ENCODE measurements at regions not wholly inside any gene's neighbourhood (a gene's known extent, or its start where the extent isn't known, plus 50 kb on each side); places are given as distances from the start of the nearest gene placed in this dataset.
A peak's percentile ranks its signal among the peaks of the same experiment; 100 is the strongest.

DNA sequence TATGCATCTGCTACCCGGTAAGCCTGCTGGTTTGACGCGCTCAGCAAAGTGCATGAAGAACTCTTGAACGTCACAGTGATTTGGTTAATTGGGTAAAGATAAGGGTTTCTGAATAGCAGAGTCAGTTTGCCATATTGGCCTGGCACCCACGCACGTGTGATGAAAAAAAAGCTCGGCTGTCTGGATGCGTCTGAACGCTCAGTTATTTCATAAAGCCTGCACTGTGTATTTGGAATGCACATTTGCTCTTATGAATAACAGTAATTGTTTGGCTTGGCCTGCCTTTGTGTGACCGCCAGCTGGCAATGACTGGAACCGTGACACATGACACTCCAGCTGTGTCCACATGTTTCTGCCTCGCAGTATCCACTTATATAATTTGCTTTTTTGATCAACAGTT lies 129.2 kb upstream of the MEIS1 start:
- H3K4me1 ChIP-seq = peaks cover 6 to 11% of the 10 kb centered on the region in 2 donors
- in situ Hi-C loops (cut with MboI; ENCODE audit: low sequenced_read_pairs in 4 of 4) = no loop called here
- ATAC-seq (peak; percentile 26 to 46), DNase-seq (peak; percentile 20 to 56)
- TF ChIP-seq POLR2A (IDR thresholded peaks at IDR 0.05) = no peak
- TF ChIP-seq, protein P1, sequence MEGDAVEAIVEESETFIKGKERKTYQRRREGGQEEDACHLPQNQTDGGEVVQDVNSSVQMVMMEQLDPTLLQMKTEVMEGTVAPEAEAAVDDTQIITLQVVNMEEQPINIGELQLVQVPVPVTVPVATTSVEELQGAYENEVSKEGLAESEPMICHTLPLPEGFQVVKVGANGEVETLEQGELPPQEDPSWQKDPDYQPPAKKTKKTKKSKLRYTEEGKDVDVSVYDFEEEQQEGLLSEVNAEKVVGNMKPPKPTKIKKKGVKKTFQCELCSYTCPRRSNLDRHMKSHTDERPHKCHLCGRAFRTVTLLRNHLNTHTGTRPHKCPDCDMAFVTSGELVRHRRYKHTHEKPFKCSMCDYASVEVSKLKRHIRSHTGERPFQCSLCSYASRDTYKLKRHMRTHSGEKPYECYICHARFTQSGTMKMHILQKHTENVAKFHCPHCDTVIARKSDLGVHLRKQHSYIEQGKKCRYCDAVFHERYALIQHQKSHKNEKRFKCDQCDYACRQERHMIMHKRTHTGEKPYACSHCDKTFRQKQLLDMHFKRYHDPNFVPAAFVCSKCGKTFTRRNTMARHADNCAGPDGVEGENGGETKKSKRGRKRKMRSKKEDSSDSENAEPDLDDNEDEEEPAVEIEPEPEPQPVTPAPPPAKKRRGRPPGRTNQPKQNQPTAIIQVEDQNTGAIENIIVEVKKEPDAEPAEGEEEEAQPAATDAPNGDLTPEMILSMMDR (IDR thresholded peaks at IDR 0.05 in 4 of 5, conservative IDR thresholded peaks at IDR 0.05 in 1 of 5) = no peak
- no peak overlapping the region for H3K4me3 ChIP-seq
- H3K27ac ChIP-seq = no peak overlapping the region
- no peaks in the 10 kb centered on the region for H3K9me3 ChIP-seq
- intact Hi-C loops (cut with DNase I; ENCODE audit: low total_unique reads) = loop anchor here (10.0 kb wide), 1 partner anchor 271 kb away; no protein-coding TSS in a partner anchor
- H3K27me3 ChIP-seq = peaks cover 0 to 2% (median 0%) of the 10 kb centered on the region in 3 donors
- H3K36me3 ChIP-seq = no peaks in the 10 kb centered on the region

- Histone ChIP-seq H3K9me3 (no peaks in the 10 kb centered on the region), H3K4me3 (no peak overlapping the region), H3K27ac (no peak overlapping the region), H3K27me3 (no peaks in the 10 kb centered on the region), H3K4me1 (peaks cover 9 to 15% of the 10 kb centered on the region in 2 donors), H3K36me3 (no peaks in the 10 kb centered on the region)
- intact Hi-C loops (cut with DNase I; ENCODE audit: low total_unique reads) = loop anchor here (5.0 to 10.0 kb wide), 2 partner anchors 129 to 269 kb away; no protein-coding TSS in a partner anchor
- no peak for TF ChIP-seq POLR2A (IDR thresholded peaks at IDR 0.05)
- TF ChIP-seq, protein P1 (IDR thresholded peaks at IDR 0.05 in 4 of 5, conservative IDR thresholded peaks at IDR 0.05 in 1 of 5) = no peak
- in situ Hi-C loops (cut with MboI; ENCODE audit: low sequenced_read_pairs in 4 of 4) = no loop called here
- no peak for ATAC-seq
- no peak for DNase-seq
Measured at GRCh38 chr2:66303471-66303870, 131.5 kb upstream of the MEIS1 start.

GRCh38 chr2:66301767-66302140 lies 133.2 kb upstream of the MEIS1 start:
- Histone ChIP-seq H3K4me3 (peak overlapping the region in 1 of 4 donors; percentile 2), H3K27me3 (no peaks in the 10 kb centered on the region), H3K9me3 (no peaks in the 10 kb centered on the region), H3K36me3 (no peaks in the 10 kb centered on the region), H3K27ac (peak overlapping the region in 1 of 4 donors; percentile 43), H3K4me1 (peaks cover 9 to 15% of the 10 kb centered on the region in 2 donors)
- DNase-seq (no peak), ATAC-seq (no peak)
- intact Hi-C loops (cut with DNase I; ENCODE audit: low total_unique reads) (loop anchor here (5.0 to 10.0 kb wide), 2 partner anchors 131 to 267 kb away; no protein-coding TSS in a partner anchor), in situ Hi-C loops (cut with MboI; ENCODE audit: low sequenced_read_pairs in 4 of 4) (no loop called here)
- TF ChIP-seq, protein P1 (IDR thresholded peaks at IDR 0.05 in 4 of 5, conservative IDR thresholded peaks at IDR 0.05 in 1 of 5) = no peak
- TF ChIP-seq POLR2A (IDR thresholded peaks at IDR 0.05) = no peak

- intact Hi-C loops (cut with DNase I; ENCODE audit: low total_unique reads) = loop anchor here (5.0 to 10.0 kb wide), 2 partner anchors 131 to 266 kb away; no protein-coding TSS in a partner anchor
- TF ChIP-seq, protein P1 (IDR thresholded peaks at IDR 0.05 in 4 of 5, conservative IDR thresholded peaks at IDR 0.05 in 1 of 5) = no peak
- no peak for TF ChIP-seq POLR2A (IDR thresholded peaks at IDR 0.05)
- Histone ChIP-seq H3K9me3 (no peaks in the 10 kb centered on the region), H3K27me3 (no peaks in the 10 kb centered on the region), H3K27ac (peak overlapping the region in 3 of 4 donors; percentile 34 to 43 (median 41)), H3K4me3 (peak overlapping the region; percentile 2 to 37 (median 20)), H3K4me1 (peaks cover 9 to 15% of the 10 kb centered on the region in 2 donors), H3K36me3 (no peaks in the 10 kb centered on the region)
- in situ Hi-C loops (cut with MboI; ENCODE audit: low sequenced_read_pairs in 4 of 4) = no loop called here
- peak; percentile 97 to 98 for ATAC-seq
- DNase-seq = peak; percentile 35 to 61
Measured at GRCh38 chr2:66301022-66301766, 133.7 kb upstream of the MEIS1 start.
